GM12878 (cell line): ENCODE measurements at regions not wholly inside any gene's neighbourhood (a gene's known extent, or its start where the extent isn't known, plus 50 kb on each side); places are given as distances from the start of the nearest gene placed in this dataset.

Source experiments
- ATAC-seq: fragments of 200-7000 bp; cut with Tn5 transposase; 3 replicates; pipeline ENCODE4 v1.9.1; 2020; ENCODE audit warnings: mild to moderate bottlenecking, moderate library complexity
- BruUV-seq: library from RNA; stranded (reverse); fragments of 400-500 nt; replicated peaks from 2 replicates; lab custom pipeline; 2021; lab: Mats Ljungman, UMichigan
- CTCF ChIA-PET: fragments of 300-600 bp; sonication (Branson Sonifier 250); formaldehyde crosslinking; extraction: SDS; loops from one replicate; lab custom pipeline; 2021; ENCODE audit warnings: inconsistent platforms; lab: Yijun Ruan, JAX
- POLR2A ChIA-PET: fragments of 350-600 bp; formaldehyde crosslinking; extraction: SDS; loops from one replicate; lab custom pipeline; 2021; ENCODE audit warnings: inconsistent platforms; lab: Charles Lee
- RAD21 ChIA-PET: fragments of 300-600 bp; sonication (Branson Sonifier 250); formaldehyde crosslinking; loops from one replicate; lab custom pipeline; 2023; ENCODE audit warnings: antibody characterized with exemption; ENCODE audit not compliant: unreplicated experiment; lab: Charles Lee
- SMC1A ChIA-PET: fragments of 300-600 bp; sonication (Branson Sonifier 250); formaldehyde crosslinking; loops from one replicate; lab custom pipeline; 2023; ENCODE audit not compliant: unreplicated experiment, uncharacterized antibody; lab: Charles Lee
- DNase-seq: peaks from one replicate; pipeline ENCODE4 v3.0.0-alpha.2; 2011; ENCODE audit warnings: low read depth, low spot score
- FAIRE-seq: peaks from 3 replicates; lab custom pipeline; 2011; peaks lifted over from hg19 to GRCh38; lab: Jason Lieb, UNC
- H2AFZ ChIP-seq: 2 replicates; pipeline ENCODE4 v1.6.0; 2011; ENCODE audit warnings: low read depth, low read length, control low read depth; ENCODE audit not compliant: control insufficient read depth
- H3K27ac ChIP-seq: 2 replicates; pipeline ENCODE4 v1.5.1; 2011; ENCODE audit warnings: control low read depth; ENCODE audit not compliant: control insufficient read depth, insufficient read depth
- H3K27me3 ChIP-seq, 2 experiments: replicated peaks in 1 of 2; 2 replicates each; pipeline versions ENCODE4 v1.6.0 to v1.6.1; 2011; ENCODE audit warnings: low read length in 1 of 2; ENCODE audit not compliant: control insufficient read depth in 2 of 2, insufficient read depth in 2 of 2
- H3K36me3 ChIP-seq, 2 experiments: 2 replicates each; pipeline ENCODE4 v1.5.1; 2011; ENCODE audit warnings: low read length in 1 of 2; ENCODE audit not compliant: control insufficient read depth in 2 of 2, insufficient read depth in 2 of 2
- H3K4me1 ChIP-seq: 2 replicates; pipeline ENCODE4 v1.6.1; 2011; ENCODE audit warnings: mild to moderate bottlenecking, low read length, moderate library complexity, mixed read lengths; ENCODE audit not compliant: control insufficient read depth, insufficient read depth
- H3K4me2 ChIP-seq: 2 replicates; pipeline ENCODE4 v1.6.0; 2011; ENCODE audit warnings: control low read depth; ENCODE audit not compliant: control insufficient read depth, insufficient read depth
- H3K4me3 ChIP-seq: fragments of 200-600 bp; sonication (generic); 2 replicates; pipeline ENCODE4 v1.5.1; 2016
- H3K79me2 ChIP-seq: 2 replicates; pipeline ENCODE4 v1.6.0; 2011; ENCODE audit warnings: low read length; ENCODE audit not compliant: control insufficient read depth, insufficient read depth
- H3K9ac ChIP-seq: 2 replicates; pipeline ENCODE4 v1.8.0; 2011; ENCODE audit warnings: low read length, control low read depth, mixed read lengths; ENCODE audit not compliant: control insufficient read depth, insufficient read depth
- H3K9me3 ChIP-seq: replicated peaks from 3 replicates; pipeline ENCODE4 v1.5.1; 2011; ENCODE audit warnings: mild to moderate bottlenecking, low read length; ENCODE audit not compliant: control insufficient read depth, insufficient read depth
- H4K20me1 ChIP-seq: 2 replicates; pipeline ENCODE4 v1.6.0; 2011; ENCODE audit not compliant: control insufficient read depth, insufficient read depth
- HDAC6 ChIP-seq: fragments of 200-600 bp; sonication (generic); IDR thresholded peaks from one replicate; pipeline ENCODE4 v1.8.0; 2017; ENCODE audit warnings: antibody characterized with exemption; ENCODE audit not compliant: unreplicated experiment
- IRF4 ChIP-seq: IDR thresholded peaks from 2 replicates; pipeline ENCODE4 v1.6.1; 2011; ENCODE audit warnings: low read depth, low read length
- RAD51 ChIP-seq: fragments of 450-650 bp; IDR thresholded peaks from 2 replicates; pipeline ENCODE4 v1.6.1; 2016; ENCODE audit warnings: moderate library complexity, mild to moderate bottlenecking, inconsistent platforms
- ZNF207 ChIP-seq: fragments of 450-650 bp; IDR thresholded peaks from 2 replicates; pipeline ENCODE4 v1.6.1; 2014; ENCODE audit warnings: antibody characterized with exemption, mild to moderate bottlenecking, borderline replicate concordance
- ZNF274 ChIP-seq: IDR thresholded peaks from one replicate; pipeline ENCODE4 v1.8.0; 2011; ENCODE audit not compliant: insufficient read length, insufficient read depth
- ZZZ3 ChIP-seq: IDR thresholded peaks from 2 replicates; pipeline ENCODE4 v1.6.1; 2011; ENCODE audit warnings: low read depth; ENCODE audit not compliant: control insufficient read depth, insufficient read length
- WGBS: methylation state at CpG from one replicate; pipeline ENCODE4 v1.1.6; 2016; ENCODE audit warnings: low lambda C conversion rate; ENCODE audit not compliant: insufficient replicate concordance, insufficient coverage; ENCODE audit errors: missing lambda C conversion rate; 5-methylcytosine and 5-hydroxymethylcytosine counted together
- in situ Hi-C: fragments of 300-500 bp; cut with MboI; formaldehyde crosslinking; loops from 9 replicates; pipeline ENCODE4 v1.14.3; 2018; ENCODE audit warnings: mixed read lengths
- intact Hi-C: fragments of 100-400 bp; cut with micrococcal nuclease; formaldehyde crosslinking; loops from one replicate; pipeline ENCODE4 v1.14.2; 2022; ENCODE audit not compliant: unreplicated experiment
- TF ChIP-seq, protein P1 (sequence below): fragments of 450-650 bp; IDR thresholded peaks from 2 replicates; pipeline ENCODE4 v1.6.1; 2017; ENCODE audit warnings: mild to moderate bottlenecking, low read depth, inconsistent platforms; ENCODE audit not compliant: poor library complexity, severe bottlenecking
- TF ChIP-seq, protein P2 (sequence below): fragments of 450-650 bp; formaldehyde crosslinking; IDR thresholded peaks from 2 replicates; pipeline ENCODE4 v1.4.0; 2020; ENCODE audit warnings: mild to moderate bottlenecking, moderate library complexity
- TF ChIP-seq, protein P3 (sequence below): IDR thresholded peaks from 2 replicates; pipeline ENCODE4 v1.6.1; 2012; ENCODE audit warnings: low read length, inconsistent platforms

DNA sequence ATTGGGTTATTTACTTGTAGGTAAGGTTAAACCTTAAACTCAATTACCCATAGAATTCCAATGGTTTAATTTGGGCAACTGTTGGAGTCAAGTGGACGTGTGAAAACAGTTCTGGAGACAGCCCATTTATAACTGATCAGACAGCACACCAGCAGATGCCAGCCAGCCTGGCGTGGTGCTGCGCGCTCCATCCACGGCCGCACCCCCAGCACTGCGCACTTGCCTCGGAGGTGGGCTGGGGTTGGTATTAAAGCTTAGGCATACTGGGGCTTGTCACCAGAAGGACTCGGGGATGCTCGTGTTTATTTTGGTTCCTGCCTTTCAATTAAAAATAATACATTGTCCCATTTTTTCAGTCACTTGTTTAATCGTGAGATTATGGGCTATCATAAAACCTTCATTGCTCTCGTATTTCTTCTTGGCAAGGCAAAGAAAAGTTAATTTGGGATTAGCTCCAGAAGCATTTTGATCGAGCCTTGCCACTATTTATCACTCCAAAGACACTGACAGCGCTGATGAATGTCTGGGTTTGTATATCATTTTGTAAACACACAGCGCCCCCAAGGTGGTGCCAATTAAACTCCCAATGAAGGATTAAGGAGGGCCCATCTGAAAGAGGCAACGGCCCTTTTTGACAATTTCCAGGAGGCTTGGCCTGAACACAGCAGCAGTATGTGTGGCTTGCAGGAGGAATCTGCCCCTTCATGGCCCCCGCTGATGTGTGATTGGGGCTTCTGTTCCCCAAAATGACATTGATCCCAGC, 204.5 kb upstream of the CXCL12 start:
- ChIA-PET CTCF (no interaction called here), RAD21 (no interaction called here), POLR2A (no interaction called here), SMC1A (no interaction called here)
- Histone ChIP-seq H3K27me3 (no peaks in the 10 kb centered on the region), H3K9ac (no peak overlapping the region), H2AFZ (no peak overlapping the region), H3K36me3 (no peaks in the 10 kb centered on the region), H4K20me1 (no peaks in the 10 kb centered on the region), H3K27ac (no peak overlapping the region), H3K79me2 (no peaks in the 10 kb centered on the region), H3K4me1 (no peaks in the 10 kb centered on the region), H3K9me3 (no peaks in the 10 kb centered on the region), H3K4me3 (no peak overlapping the region), H3K4me2 (no peak overlapping the region)
- ATAC-seq (no peak), FAIRE-seq (no peak), DNase-seq (no peak)
- 37% methylated on average over 17 of the region's 17 CpGs for WGBS
- no TSS peak for BruUV-seq
- intact Hi-C loops: no loop called here
- in situ Hi-C loops: no loop called here
- TF ChIP-seq, protein P1, sequence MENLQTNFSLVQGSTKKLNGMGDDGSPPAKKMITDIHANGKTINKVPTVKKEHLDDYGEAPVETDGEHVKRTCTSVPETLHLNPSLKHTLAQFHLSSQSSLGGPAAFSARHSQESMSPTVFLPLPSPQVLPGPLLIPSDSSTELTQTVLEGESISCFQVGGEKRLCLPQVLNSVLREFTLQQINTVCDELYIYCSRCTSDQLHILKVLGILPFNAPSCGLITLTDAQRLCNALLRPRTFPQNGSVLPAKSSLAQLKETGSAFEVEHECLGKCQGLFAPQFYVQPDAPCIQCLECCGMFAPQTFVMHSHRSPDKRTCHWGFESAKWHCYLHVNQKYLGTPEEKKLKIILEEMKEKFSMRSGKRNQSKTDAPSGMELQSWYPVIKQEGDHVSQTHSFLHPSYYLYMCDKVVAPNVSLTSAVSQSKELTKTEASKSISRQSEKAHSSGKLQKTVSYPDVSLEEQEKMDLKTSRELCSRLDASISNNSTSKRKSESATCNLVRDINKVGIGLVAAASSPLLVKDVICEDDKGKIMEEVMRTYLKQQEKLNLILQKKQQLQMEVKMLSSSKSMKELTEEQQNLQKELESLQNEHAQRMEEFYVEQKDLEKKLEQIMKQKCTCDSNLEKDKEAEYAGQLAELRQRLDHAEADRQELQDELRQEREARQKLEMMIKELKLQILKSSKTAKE: no peak
- TF ChIP-seq IRF4 (no peak), HDAC6 (no peak), ZNF207 (no peak), ZNF274 (no peak), RAD51 (no peak), ZZZ3 (no peak)
- TF ChIP-seq, protein P2, sequence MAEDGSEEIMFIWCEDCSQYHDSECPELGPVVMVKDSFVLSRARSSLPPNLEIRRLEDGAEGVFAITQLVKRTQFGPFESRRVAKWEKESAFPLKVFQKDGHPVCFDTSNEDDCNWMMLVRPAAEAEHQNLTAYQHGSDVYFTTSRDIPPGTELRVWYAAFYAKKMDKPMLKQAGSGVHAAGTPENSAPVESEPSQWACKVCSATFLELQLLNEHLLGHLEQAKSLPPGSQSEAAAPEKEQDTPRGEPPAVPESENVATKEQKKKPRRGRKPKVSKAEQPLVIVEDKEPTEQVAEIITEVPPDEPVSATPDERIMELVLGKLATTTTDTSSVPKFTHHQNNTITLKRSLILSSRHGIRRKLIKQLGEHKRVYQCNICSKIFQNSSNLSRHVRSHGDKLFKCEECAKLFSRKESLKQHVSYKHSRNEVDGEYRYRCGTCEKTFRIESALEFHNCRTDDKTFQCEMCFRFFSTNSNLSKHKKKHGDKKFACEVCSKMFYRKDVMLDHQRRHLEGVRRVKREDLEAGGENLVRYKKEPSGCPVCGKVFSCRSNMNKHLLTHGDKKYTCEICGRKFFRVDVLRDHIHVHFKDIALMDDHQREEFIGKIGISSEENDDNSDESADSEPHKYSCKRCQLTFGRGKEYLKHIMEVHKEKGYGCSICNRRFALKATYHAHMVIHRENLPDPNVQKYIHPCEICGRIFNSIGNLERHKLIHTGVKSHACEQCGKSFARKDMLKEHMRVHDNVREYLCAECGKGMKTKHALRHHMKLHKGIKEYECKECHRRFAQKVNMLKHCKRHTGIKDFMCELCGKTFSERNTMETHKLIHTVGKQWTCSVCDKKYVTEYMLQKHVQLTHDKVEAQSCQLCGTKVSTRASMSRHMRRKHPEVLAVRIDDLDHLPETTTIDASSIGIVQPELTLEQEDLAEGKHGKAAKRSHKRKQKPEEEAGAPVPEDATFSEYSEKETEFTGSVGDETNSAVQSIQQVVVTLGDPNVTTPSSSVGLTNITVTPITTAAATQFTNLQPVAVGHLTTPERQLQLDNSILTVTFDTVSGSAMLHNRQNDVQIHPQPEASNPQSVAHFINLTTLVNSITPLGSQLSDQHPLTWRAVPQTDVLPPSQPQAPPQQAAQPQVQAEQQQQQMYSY: no peak
- TF ChIP-seq, protein P3, sequence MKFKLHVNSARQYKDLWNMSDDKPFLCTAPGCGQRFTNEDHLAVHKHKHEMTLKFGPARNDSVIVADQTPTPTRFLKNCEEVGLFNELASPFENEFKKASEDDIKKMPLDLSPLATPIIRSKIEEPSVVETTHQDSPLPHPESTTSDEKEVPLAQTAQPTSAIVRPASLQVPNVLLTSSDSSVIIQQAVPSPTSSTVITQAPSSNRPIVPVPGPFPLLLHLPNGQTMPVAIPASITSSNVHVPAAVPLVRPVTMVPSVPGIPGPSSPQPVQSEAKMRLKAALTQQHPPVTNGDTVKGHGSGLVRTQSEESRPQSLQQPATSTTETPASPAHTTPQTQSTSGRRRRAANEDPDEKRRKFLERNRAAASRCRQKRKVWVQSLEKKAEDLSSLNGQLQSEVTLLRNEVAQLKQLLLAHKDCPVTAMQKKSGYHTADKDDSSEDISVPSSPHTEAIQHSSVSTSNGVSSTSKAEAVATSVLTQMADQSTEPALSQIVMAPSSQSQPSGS: no peak
